HCT116 (cell line): ENCODE measurements at regions not wholly inside any gene's neighbourhood (a gene's known extent, or its start where the extent isn't known, plus 50 kb on each side); places are given as distances from the start of the nearest gene placed in this dataset.

Source experiments
- ATAC-seq: fragments of 200-7000 bp; cut with Tn5 transposase; 2 replicates; pipeline ENCODE4 v1.9.1; 2020; ENCODE audit warnings: mild to moderate bottlenecking, moderate library complexity
- BruUV-seq: library from RNA; stranded (reverse); fragments of 400-500 nt; replicated peaks from 2 replicates; lab custom pipeline; 2021; lab: Mats Ljungman, UMichigan
- CTCF ChIA-PET: fragments of 300-600 bp; sonication (Branson Sonifier 250); formaldehyde crosslinking; loops from one replicate; lab custom pipeline; 2021; ENCODE audit warnings: antibody characterized with exemption; lab: Charles Lee
- POLR2A ChIA-PET: fragments of 300-600, 350-600 bp; sonication (Branson Sonifier 250); formaldehyde crosslinking; loops from one replicate; lab custom pipeline; 2021; ENCODE audit warnings: antibody characterized with exemption; lab: Charles Lee
- RAD21 ChIA-PET, 2 experiments: fragments of 300-600 bp; sonication (Branson Sonifier 250); formaldehyde crosslinking; loops; one replicate each; lab custom pipeline; 2023; ENCODE audit warnings: low total read pairs in 2 of 2; ENCODE audit not compliant: uncharacterized antibody in 2 of 2, unreplicated experiment in 2 of 2, low non-redundant PET in 1 of 2; lab: Charles Lee
- DNase-seq: peaks from one replicate; pipeline ENCODE4 v3.0.0-alpha.2; 2010; ENCODE audit warnings: low read depth, low spot score
- H2AFZ ChIP-seq: fragments of 200-600 bp; shearing (Covaris generic), sonication (generic); 2 replicates; pipeline ENCODE4 v1.6.1; 2017; ENCODE audit warnings: low read depth, mixed run types, mixed read lengths, antibody characterized with exemption, low read length; ENCODE audit not compliant: poor library complexity, severe bottlenecking
- H3K27ac ChIP-seq: 2 replicates; pipeline ENCODE4 v1.5.1; 2012; ENCODE audit warnings: low read depth, low read length
- H3K27me3 ChIP-seq: fragments of 200-600 bp; sonication (generic); 2 replicates; pipeline ENCODE4 v1.6.1; 2016; ENCODE audit warnings: mixed run types, low read length, mixed read lengths; ENCODE audit not compliant: insufficient read depth
- H3K36me3 ChIP-seq, 2 experiments: fragments of 200-500 bp in 1 of 2; fragments of 200-600 bp in 1 of 2; sonication (Bioruptor generic) in 1 of 2; sonication (generic) in 1 of 2; 2 replicates each; pipeline versions ENCODE4 v1.5.1 to v1.6.1; 2014 to 2016; ENCODE audit warnings: low read length in 2 of 2, inconsistent platforms in 1 of 2, mixed read lengths in 1 of 2, mixed run types in 1 of 2; ENCODE audit not compliant: insufficient read depth in 2 of 2, control insufficient read depth in 1 of 2
- H3K4me1 ChIP-seq, 2 experiments: fragments of 200-600 bp in 1 of 2; sonication (generic) in 1 of 2; 2 replicates each; pipeline versions ENCODE4 v1.5.1 to v1.6.1; 2012 to 2017; ENCODE audit warnings: low read length in 2 of 2, inconsistent platforms in 1 of 2, mild to moderate bottlenecking in 1 of 2, mixed read lengths in 1 of 2, mixed run types in 1 of 2, moderate library complexity in 1 of 2; ENCODE audit not compliant: insufficient read depth in 2 of 2, control insufficient read depth in 1 of 2
- H3K4me2 ChIP-seq: fragments of 200-600 bp; sonication (generic); 2 replicates; pipeline ENCODE4 v1.6.1; 2017; ENCODE audit warnings: mixed run types, low read length, mixed read lengths
- H3K4me3 ChIP-seq, 2 experiments: fragments of 200-600 bp in 1 of 2; sonication (generic) in 1 of 2; replicated peaks in 1 of 2; 2 replicates each; pipeline ENCODE4 v1.5.1; 2011 to 2016; ENCODE audit warnings: low read length in 2 of 2, control low read depth in 1 of 2, low read depth in 1 of 2, mild to moderate bottlenecking in 1 of 2, mixed read lengths in 1 of 2, mixed run types in 1 of 2
- H3K79me2 ChIP-seq: fragments of 200-600 bp; sonication (generic); 2 replicates; pipeline ENCODE4 v1.6.1; 2017; ENCODE audit warnings: mild to moderate bottlenecking, mixed run types, low read length, moderate library complexity, mixed read lengths; ENCODE audit not compliant: insufficient read depth
- H3K9ac ChIP-seq: fragments of 200-600 bp; sonication (generic); 2 replicates; pipeline ENCODE4 v1.6.1; 2016; ENCODE audit warnings: low read length, mixed read lengths
- H3K9me2 ChIP-seq: fragments of 200-600 bp; sonication (generic), shearing (Covaris generic); 2 replicates; pipeline ENCODE4 v1.6.1; 2017; ENCODE audit warnings: mixed run types, mild to moderate bottlenecking, moderate library complexity; ENCODE audit not compliant: insufficient read depth
- H3K9me3 ChIP-seq, 2 experiments: fragments of 200-500 bp in 1 of 2; fragments of 200-600 bp in 1 of 2; sonication (Bioruptor generic) in 1 of 2; sonication (generic) in 1 of 2; 2 replicates each; pipeline ENCODE4 v1.6.1; 2014 to 2017; ENCODE audit warnings: low read length in 2 of 2, mixed read lengths in 2 of 2, inconsistent platforms in 1 of 2, low read depth in 1 of 2, mild to moderate bottlenecking in 1 of 2, mixed run types in 1 of 2, moderate library complexity in 1 of 2; ENCODE audit not compliant: control insufficient read depth in 1 of 2, insufficient read depth in 1 of 2
- H4K20me1 ChIP-seq: fragments of 200-600 bp; sonication (generic), shearing (Covaris generic); 2 replicates; pipeline ENCODE4 v1.6.1; 2017; ENCODE audit warnings: mixed run types, mild to moderate bottlenecking, moderate library complexity; ENCODE audit not compliant: insufficient read depth
- CEBPB ChIP-seq: IDR thresholded peaks from 2 replicates; pipeline ENCODE4 v1.6.1; 2012; ENCODE audit warnings: low read depth
- CTCF ChIP-seq, 3 experiments: fragments of 200-600 bp in 1 of 3; sonication (generic) in 1 of 3; IDR thresholded peaks in 2 of 3; conservative IDR thresholded peaks in 1 of 3; 2 replicates each; pipeline ENCODE4 v1.5.1; 2012 to 2017; ENCODE audit warnings: low read depth in 2 of 3, low read length in 2 of 3, antibody characterized with exemption in 1 of 3, borderline replicate concordance in 1 of 3, control low read depth in 1 of 3, mild to moderate bottlenecking in 1 of 3, mixed read lengths in 1 of 3, mixed run types in 1 of 3, moderate library complexity in 1 of 3; ENCODE audit not compliant: insufficient read depth in 1 of 3
- ELF1 ChIP-seq: IDR thresholded peaks from 2 replicates; pipeline ENCODE4 v1.6.1; 2012; ENCODE audit warnings: low read depth, borderline replicate concordance
- EZH2 ChIP-seq: fragments of 200-600 bp; sonication (generic); IDR thresholded peaks from 2 replicates; pipeline ENCODE4 v1.6.1; 2017; ENCODE audit warnings: antibody characterized with exemption, mixed run types
- FOSL1 ChIP-seq: IDR thresholded peaks from 2 replicates; pipeline ENCODE4 v1.6.1; 2012; ENCODE audit warnings: low read depth
- JUND ChIP-seq: IDR thresholded peaks from 2 replicates; pipeline ENCODE4 v1.6.1; 2012
- MAX ChIP-seq: IDR thresholded peaks from 2 replicates; pipeline ENCODE4 v1.6.1; 2012
- POLR2AphosphoS5 ChIP-seq: IDR thresholded peaks from 2 replicates; pipeline ENCODE4 v1.6.1; 2011; ENCODE audit warnings: mild to moderate bottlenecking, low read depth, low read length, moderate library complexity
- SP1 ChIP-seq: IDR thresholded peaks from 2 replicates; pipeline ENCODE4 v1.6.1; 2012; ENCODE audit warnings: low read depth
- SRF ChIP-seq: IDR thresholded peaks from 2 replicates; pipeline ENCODE4 v1.6.1; 2012; ENCODE audit warnings: low read depth
- TCF7L2 ChIP-seq: IDR thresholded peaks from 2 replicates; pipeline ENCODE4 v1.7.0; 2011; ENCODE audit warnings: borderline replicate concordance, inconsistent platforms; ENCODE audit not compliant: insufficient read depth, insufficient read length; ENCODE audit errors: extremely low read depth
- YY1 ChIP-seq: IDR thresholded peaks from 2 replicates; pipeline ENCODE4 v1.6.1; 2011; ENCODE audit warnings: low read length, low read depth, moderate library complexity, mild to moderate bottlenecking; ENCODE audit not compliant: insufficient replicate concordance; ENCODE audit errors: extremely low read depth
- intact Hi-C: fragments of 100-400 bp; cut with micrococcal nuclease; formaldehyde crosslinking; loops from 2 replicates; pipeline ENCODE4 v1.10.0; 2022

- DNase-seq, result no peak
- CTCF ChIA-PET, result no interaction called here
- no TSS peak for BruUV-seq
- RAD21 ChIA-PET, result no interaction called here
- Histone ChIP-seq H3K4me3 (no peak overlapping the region), H3K27me3 (no peaks in the 10 kb centered on the region), H3K9me2 (no peaks in the 10 kb centered on the region), H3K79me2 (no peaks in the 10 kb centered on the region), H3K9me3 (no peaks in the 10 kb centered on the region), H3K4me1 (no peaks in the 10 kb centered on the region), H3K27ac (no peak overlapping the region), H2AFZ (no peak overlapping the region), H3K9ac (no peak overlapping the region), H4K20me1 (no peaks in the 10 kb centered on the region), H3K4me2 (no peak overlapping the region), H3K36me3 (no peaks in the 10 kb centered on the region)
- intact Hi-C loops, result no loop called here
- POLR2A ChIA-PET, result no interaction called here
- TF ChIP-seq SRF (no peak), JUND (no peak), CEBPB (no peak), POLR2AphosphoS5 (no peak), SP1 (no peak), TCF7L2 (no peak), YY1 (no peak), CTCF (IDR thresholded peaks at IDR 0.05 in 2 of 3, conservative IDR thresholded peaks at IDR 0.05 in 1 of 3; ENCODE audit: borderline replicate concordance in 1 of 3, insufficient read depth in 1 of 3, low read depth in 2 of 3, low read length in 2 of 3) (no peak), EZH2 (no peak), MAX (no peak), ELF1 (no peak), FOSL1 (no peak)
- ATAC-seq, result no peak
Observed at GRCh38 chrX:9122519-9123245, 88.8 kb upstream of the FAM9B start.
